KMS-11 (cell line): ENCODE measurements at regions not wholly inside any gene's neighbourhood (a gene's known extent, or its start where the extent isn't known, plus 50 kb on each side); places are given as distances from the start of the nearest gene placed in this dataset.

Source experiments
- H2AFZ ChIP-seq: fragments of 200-600 bp; sonication (generic); 2 replicates; pipeline ENCODE4 v1.6.1; 2016; ENCODE audit warnings: antibody characterized with exemption, mixed run types, low read depth
- H3K27ac ChIP-seq: fragments of 200-600 bp; sonication (generic); 2 replicates; pipeline ENCODE4 v1.6.1; 2016; ENCODE audit warnings: mild to moderate bottlenecking, mixed run types
- H3K27me3 ChIP-seq: fragments of 200-600 bp; sonication (generic); 2 replicates; pipeline ENCODE4 v1.6.1; 2017; ENCODE audit warnings: mild to moderate bottlenecking, low read depth, mixed run types, moderate library complexity; ENCODE audit not compliant: insufficient read depth
- H3K36me3 ChIP-seq: fragments of 200-600 bp; sonication (generic); 2 replicates; pipeline ENCODE4 v1.6.1; 2017; ENCODE audit warnings: mild to moderate bottlenecking, mixed run types; ENCODE audit not compliant: insufficient read depth
- H3K4me1 ChIP-seq: fragments of 200-600 bp; sonication (generic); 2 replicates; pipeline ENCODE4 v1.6.1; 2016; ENCODE audit warnings: mild to moderate bottlenecking, low read depth, mixed run types; ENCODE audit not compliant: poor library complexity, severe bottlenecking
- H3K4me2 ChIP-seq: fragments of 200-600 bp; sonication (generic); 2 replicates; pipeline ENCODE4 v1.7.0; 2016; ENCODE audit warnings: mild to moderate bottlenecking, mixed run types
- H3K4me3 ChIP-seq: fragments of 200-600 bp; sonication (generic); IDR thresholded peaks from 2 replicates; pipeline ENCODE4 v1.6.1; 2017; ENCODE audit warnings: low read depth, low read length, mixed read lengths; ENCODE audit not compliant: insufficient read depth
- H3K79me2 ChIP-seq: fragments of 200-600 bp; sonication (generic); 2 replicates; pipeline ENCODE4 v1.6.1; 2016; ENCODE audit warnings: low read depth, mixed run types; ENCODE audit not compliant: insufficient read depth
- H3K9ac ChIP-seq: fragments of 200-600 bp; sonication (generic); 2 replicates; pipeline ENCODE4 v1.6.1; 2016; ENCODE audit warnings: mild to moderate bottlenecking, mixed run types
- H4K20me1 ChIP-seq: fragments of 200-600 bp; sonication (generic); 2 replicates; pipeline ENCODE4 v1.6.1; 2016; ENCODE audit warnings: mild to moderate bottlenecking, mixed run types; ENCODE audit not compliant: insufficient read depth
- CTCF ChIP-seq: fragments of 200-600 bp; sonication (generic); conservative IDR thresholded peaks from 2 replicates; pipeline ENCODE4 v1.6.1; 2017; ENCODE audit warnings: low read depth, mild to moderate bottlenecking, antibody characterized with exemption, low read length, moderate library complexity, mixed read lengths

- Histone ChIP-seq H3K79me2 (no peaks in the 10 kb centered on the region), H3K4me1 (no peaks in the 10 kb centered on the region), H3K36me3 (no peaks in the 10 kb centered on the region), H2AFZ (no peak overlapping the region), H3K9ac (no peak overlapping the region), H3K27me3 (no peaks in the 10 kb centered on the region), H4K20me1 (no peaks in the 10 kb centered on the region), H3K4me3 (no peak overlapping the region), H3K27ac (no peak overlapping the region), H3K4me2 (no peak overlapping the region)
- no peak for TF ChIP-seq CTCF
Observed at GRCh38 chr15:62637574-62637897, 405.0 kb upstream of the TPM1 start.

- no peaks in the 10 kb centered on the region for H3K4me1 ChIP-seq
- no peaks in the 10 kb centered on the region for H3K27me3 ChIP-seq
- TF ChIP-seq CTCF = no peak
- H3K27ac ChIP-seq = no peak overlapping the region
- H4K20me1 ChIP-seq = no peaks in the 10 kb centered on the region
- H3K79me2 ChIP-seq = no peaks in the 10 kb centered on the region
- H3K36me3 ChIP-seq = no peaks in the 10 kb centered on the region
- no peak overlapping the region for H3K9ac ChIP-seq
- H2AFZ ChIP-seq = no peak overlapping the region
- H3K4me3 ChIP-seq = no peak overlapping the region
- H3K4me2 ChIP-seq = no peak overlapping the region
Observed at GRCh38 chr15:62637950-62638619, 404.5 kb upstream of the TPM1 start.

- no peak for TF ChIP-seq CTCF
- H3K4me2 ChIP-seq = no peak overlapping the region
- no peaks in the 10 kb centered on the region for H3K4me1 ChIP-seq
- no peaks in the 10 kb centered on the region for H3K79me2 ChIP-seq
- H2AFZ ChIP-seq = no peak overlapping the region
- H3K4me3 ChIP-seq = no peak overlapping the region
- no peak overlapping the region for H3K27ac ChIP-seq
- H3K27me3 ChIP-seq = no peaks in the 10 kb centered on the region
- no peaks in the 10 kb centered on the region for H4K20me1 ChIP-seq
- H3K36me3 ChIP-seq = no peaks in the 10 kb centered on the region
- no peak overlapping the region for H3K9ac ChIP-seq
Observed at GRCh38 chr15:62639432-62639831, 403.1 kb upstream of the TPM1 start.

- no peak overlapping the region for H3K9ac ChIP-seq
- no peak overlapping the region for H3K4me2 ChIP-seq
- no peaks in the 10 kb centered on the region for H3K27me3 ChIP-seq
- H3K4me1 ChIP-seq = no peaks in the 10 kb centered on the region
- no peaks in the 10 kb centered on the region for H3K36me3 ChIP-seq
- no peak overlapping the region for H2AFZ ChIP-seq
- H3K4me3 ChIP-seq = no peak overlapping the region
- no peaks in the 10 kb centered on the region for H3K79me2 ChIP-seq
- H3K27ac ChIP-seq = no peak overlapping the region
- no peak for TF ChIP-seq CTCF
- H4K20me1 ChIP-seq = no peaks in the 10 kb centered on the region
Observed at GRCh38 chr15:62639906-62640605, 402.5 kb upstream of the TPM1 start.
